ENCODE measurements at regions not wholly inside any gene's neighbourhood (a gene's known extent, or its start where the extent isn't known, plus 50 kb on each side); places are given as distances from the start of the nearest gene placed in this dataset.

GRCh38 chr2:5035057-5035488 lies 657.1 kb upstream of the SOX11 start:
- TF ChIP-seq, protein P1, sequence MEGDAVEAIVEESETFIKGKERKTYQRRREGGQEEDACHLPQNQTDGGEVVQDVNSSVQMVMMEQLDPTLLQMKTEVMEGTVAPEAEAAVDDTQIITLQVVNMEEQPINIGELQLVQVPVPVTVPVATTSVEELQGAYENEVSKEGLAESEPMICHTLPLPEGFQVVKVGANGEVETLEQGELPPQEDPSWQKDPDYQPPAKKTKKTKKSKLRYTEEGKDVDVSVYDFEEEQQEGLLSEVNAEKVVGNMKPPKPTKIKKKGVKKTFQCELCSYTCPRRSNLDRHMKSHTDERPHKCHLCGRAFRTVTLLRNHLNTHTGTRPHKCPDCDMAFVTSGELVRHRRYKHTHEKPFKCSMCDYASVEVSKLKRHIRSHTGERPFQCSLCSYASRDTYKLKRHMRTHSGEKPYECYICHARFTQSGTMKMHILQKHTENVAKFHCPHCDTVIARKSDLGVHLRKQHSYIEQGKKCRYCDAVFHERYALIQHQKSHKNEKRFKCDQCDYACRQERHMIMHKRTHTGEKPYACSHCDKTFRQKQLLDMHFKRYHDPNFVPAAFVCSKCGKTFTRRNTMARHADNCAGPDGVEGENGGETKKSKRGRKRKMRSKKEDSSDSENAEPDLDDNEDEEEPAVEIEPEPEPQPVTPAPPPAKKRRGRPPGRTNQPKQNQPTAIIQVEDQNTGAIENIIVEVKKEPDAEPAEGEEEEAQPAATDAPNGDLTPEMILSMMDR (IDR thresholded peaks at IDR 0.05; ENCODE audit: borderline replicate concordance, extremely low read depth, low read length, poor library complexity, severe bottlenecking) = no peak
- TF ChIP-seq EZH2 (IDR thresholded peaks at IDR 0.05; ENCODE audit: borderline replicate concordance, low read depth, low read length, severe bottlenecking) = no peak

Data from DND-41 (cell line).